Upper lobe of left lung (tissue), 4 donors: ENCODE measurements at regions not wholly inside any gene's neighbourhood (a gene's known extent, or its start where the extent isn't known, plus 50 kb on each side); places are given as distances from the start of the nearest gene placed in this dataset.

Source experiments
- EP300 ChIP-seq, 4 donors: sonication (generic); formaldehyde crosslinking; IDR thresholded peaks; one replicate each; pipeline ENCODE4 v1.5.1; 2017; ENCODE audit warnings: antibody characterized with exemption in 4 of 4, control low read depth in 2 of 4
- POLR2A ChIP-seq, 4 donors: fragments of 450-650 bp; IDR thresholded peaks; one replicate each; pipeline ENCODE4 v1.5.1; 2016 to 2017; ENCODE audit warnings: antibody characterized with exemption in 4 of 4, mild to moderate bottlenecking in 2 of 4
- POLR2AphosphoS5 ChIP-seq, 2 donors: sonication (generic); formaldehyde crosslinking; IDR thresholded peaks; one replicate each; pipeline ENCODE4 v1.5.1; 2017; ENCODE audit warnings: antibody characterized with exemption in 2 of 2
- TF ChIP-seq, protein P1 (sequence below), 6 experiments: fragments of 450-650 bp in 4 of 6; fragments of 200-600 bp in 2 of 6; sonication (generic) in 2 of 6; IDR thresholded peaks; one replicate each; pipeline ENCODE4 v1.5.1; 2016 to 2019; ENCODE audit warnings: antibody characterized with exemption in 6 of 6

DNA sequence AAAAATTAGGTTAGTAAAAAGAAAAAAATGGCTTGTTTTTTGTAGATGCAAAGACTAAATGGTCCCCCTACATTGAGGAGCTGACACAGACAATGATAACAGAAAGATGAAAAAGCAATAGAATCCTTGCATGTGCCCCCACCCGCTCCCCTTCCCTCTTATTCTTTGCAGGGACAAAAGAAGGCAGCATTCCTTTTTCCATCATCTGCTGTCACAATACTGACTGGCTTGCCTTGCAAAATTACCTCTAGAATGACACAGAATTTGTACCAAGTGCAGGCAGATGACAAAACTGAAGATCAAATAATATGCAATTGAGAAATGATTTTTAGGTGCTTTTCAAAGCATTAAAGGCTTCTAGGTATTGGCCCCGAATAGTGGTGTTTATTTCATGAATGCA is 153.1 kb upstream of the AGA start:
- TF ChIP-seq, protein P1, sequence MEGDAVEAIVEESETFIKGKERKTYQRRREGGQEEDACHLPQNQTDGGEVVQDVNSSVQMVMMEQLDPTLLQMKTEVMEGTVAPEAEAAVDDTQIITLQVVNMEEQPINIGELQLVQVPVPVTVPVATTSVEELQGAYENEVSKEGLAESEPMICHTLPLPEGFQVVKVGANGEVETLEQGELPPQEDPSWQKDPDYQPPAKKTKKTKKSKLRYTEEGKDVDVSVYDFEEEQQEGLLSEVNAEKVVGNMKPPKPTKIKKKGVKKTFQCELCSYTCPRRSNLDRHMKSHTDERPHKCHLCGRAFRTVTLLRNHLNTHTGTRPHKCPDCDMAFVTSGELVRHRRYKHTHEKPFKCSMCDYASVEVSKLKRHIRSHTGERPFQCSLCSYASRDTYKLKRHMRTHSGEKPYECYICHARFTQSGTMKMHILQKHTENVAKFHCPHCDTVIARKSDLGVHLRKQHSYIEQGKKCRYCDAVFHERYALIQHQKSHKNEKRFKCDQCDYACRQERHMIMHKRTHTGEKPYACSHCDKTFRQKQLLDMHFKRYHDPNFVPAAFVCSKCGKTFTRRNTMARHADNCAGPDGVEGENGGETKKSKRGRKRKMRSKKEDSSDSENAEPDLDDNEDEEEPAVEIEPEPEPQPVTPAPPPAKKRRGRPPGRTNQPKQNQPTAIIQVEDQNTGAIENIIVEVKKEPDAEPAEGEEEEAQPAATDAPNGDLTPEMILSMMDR (IDR thresholded peaks at IDR 0.05), result no peak
- TF ChIP-seq POLR2A (IDR thresholded peaks at IDR 0.05) (no peak), POLR2AphosphoS5 (IDR thresholded peaks at IDR 0.05) (no peak), EP300 (IDR thresholded peaks at IDR 0.05) (no peak)
